EL (cell line): ENCODE measurements at regions not wholly inside any gene's neighbourhood (a gene's known extent, or its start where the extent isn't known, plus 50 kb on each side); places are given as distances from the start of the nearest gene placed in this dataset.

Experiments used
- DNase-seq: peaks from one replicate; pipeline ENCODE4 v3.0.0-alpha.2; 2016

DNA sequence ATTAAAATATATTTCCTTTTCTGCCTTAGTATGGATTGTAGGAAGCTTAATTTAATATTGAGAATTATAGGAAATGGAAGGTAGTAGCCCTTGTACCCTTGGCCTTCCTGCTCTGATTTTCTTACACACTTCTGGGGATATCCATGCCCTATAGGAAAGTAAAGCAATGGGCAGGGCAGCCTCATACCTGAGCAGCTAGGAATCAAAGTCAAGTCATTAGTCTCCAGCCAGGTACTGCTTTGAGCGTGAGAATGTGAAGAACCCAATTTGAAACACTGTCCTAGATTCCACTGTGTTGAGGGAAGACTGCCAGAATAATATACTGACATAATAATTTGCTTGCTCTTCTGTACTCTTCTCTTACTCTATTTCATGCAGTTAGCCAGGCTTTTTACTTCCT is 51.0 kb upstream of the L3MBTL3 start:
- DNase-seq, result no peak

DNA sequence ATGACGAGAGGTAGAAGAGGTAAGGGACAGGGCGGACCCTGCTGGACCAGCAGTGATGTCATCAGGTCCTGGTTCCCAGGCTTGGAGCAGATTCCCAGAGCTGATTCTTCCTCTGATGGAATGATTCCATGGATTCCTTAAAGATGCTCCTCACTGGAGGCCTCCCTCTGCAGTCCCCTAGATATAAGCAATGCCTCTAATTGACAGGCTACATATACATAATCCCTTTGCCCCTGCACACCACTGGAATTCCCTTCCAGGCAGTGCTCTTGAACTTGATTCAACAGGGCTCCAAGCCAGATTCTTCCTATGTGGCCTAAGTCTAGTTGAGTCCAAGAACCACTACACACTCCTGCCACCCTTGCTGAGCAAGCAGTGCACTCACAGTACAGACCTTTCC is 52.3 kb upstream of the L3MBTL3 start:
- peak; percentile 33 for DNase-seq

GRCh38 chr6:129965096-129965495 is 53.3 kb upstream of the L3MBTL3 start:
- no peak for DNase-seq

DNA sequence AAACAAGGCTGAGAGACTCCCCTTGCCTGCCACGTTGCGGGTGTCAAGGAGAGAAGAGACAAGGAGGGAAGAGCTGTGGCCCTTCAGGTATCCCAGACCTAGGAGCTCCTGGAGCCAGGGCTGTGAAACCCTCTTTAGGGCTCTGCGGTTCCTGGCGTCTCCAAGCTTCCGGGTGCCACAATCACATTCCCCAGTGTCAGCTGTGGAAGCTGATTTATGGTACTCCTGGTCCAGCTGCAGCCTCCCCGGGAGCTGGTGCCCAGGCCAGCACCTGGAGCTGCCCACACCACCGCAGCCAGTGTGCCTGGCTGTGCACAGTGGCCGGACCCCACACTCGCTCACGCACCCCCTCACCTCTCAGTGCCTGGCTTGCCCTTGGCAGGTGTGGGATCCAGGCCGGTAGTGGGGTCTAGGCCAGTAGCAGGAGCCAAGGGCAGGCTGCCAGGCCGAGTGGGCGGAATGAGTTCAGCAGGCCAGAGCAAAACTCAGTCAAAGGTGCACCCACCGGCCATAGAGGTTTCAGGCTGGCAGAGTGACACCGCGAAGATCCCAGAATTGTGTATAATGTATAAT is 58.9 kb upstream of the L3MBTL3 start:
- no peak for DNase-seq

GRCh38 chr6:129957941-129958898 is 60.2 kb upstream of the L3MBTL3 start:
- no peak for DNase-seq

- no peak for DNase-seq
Measured at GRCh38 chr6:129955584-129955983, 62.8 kb upstream of the L3MBTL3 start.

- no peak for DNase-seq
Measured at GRCh38 chr6:129954749-129955431, 63.5 kb upstream of the L3MBTL3 start.

GRCh38 chr6:129947797-129948196 is 70.6 kb upstream of the L3MBTL3 start:
- DNase-seq, result no peak

GRCh38 chr6:129946439-129947140 is 71.8 kb upstream of the L3MBTL3 start:
- DNase-seq, result no peak

GRCh38 chr6:129943637-129944271 is 74.6 kb upstream of the L3MBTL3 start:
- no peak for DNase-seq

- DNase-seq, result no peak
Measured at GRCh38 chr6:129940454-129941195, 77.8 kb upstream of the L3MBTL3 start.

GRCh38 chr6:129938249-129939020 is 77.3 kb upstream of the TMEM244 start:
- no peak for DNase-seq

- DNase-seq, result peak; percentile 82
Measured at GRCh38 chr6:129936329-129937165, 75.4 kb upstream of the TMEM244 start.

DNA sequence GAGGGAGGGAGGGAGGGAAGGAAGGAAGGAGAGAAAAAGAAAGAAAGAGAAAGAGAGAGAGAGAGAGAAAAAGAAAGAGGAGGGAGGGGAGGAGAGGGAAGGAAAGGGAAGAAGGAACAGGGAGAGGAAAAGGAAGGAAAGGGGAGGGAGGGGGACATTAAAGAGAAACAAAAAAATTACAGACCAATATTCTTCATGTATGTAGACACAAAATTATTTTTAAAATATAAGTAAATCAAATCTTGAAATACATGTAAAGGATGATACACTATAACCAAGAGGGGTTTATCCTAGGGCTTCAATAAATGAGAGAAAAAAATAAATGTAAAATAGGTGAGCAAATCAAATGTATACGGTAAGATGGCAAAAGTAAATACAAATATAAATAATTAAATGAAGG is 71.2 kb upstream of the TMEM244 start:
- DNase-seq, result no peak

GRCh38 chr6:129929433-129929832 is 68.3 kb upstream of the TMEM244 start:
- peak; percentile 70 for DNase-seq

DNA sequence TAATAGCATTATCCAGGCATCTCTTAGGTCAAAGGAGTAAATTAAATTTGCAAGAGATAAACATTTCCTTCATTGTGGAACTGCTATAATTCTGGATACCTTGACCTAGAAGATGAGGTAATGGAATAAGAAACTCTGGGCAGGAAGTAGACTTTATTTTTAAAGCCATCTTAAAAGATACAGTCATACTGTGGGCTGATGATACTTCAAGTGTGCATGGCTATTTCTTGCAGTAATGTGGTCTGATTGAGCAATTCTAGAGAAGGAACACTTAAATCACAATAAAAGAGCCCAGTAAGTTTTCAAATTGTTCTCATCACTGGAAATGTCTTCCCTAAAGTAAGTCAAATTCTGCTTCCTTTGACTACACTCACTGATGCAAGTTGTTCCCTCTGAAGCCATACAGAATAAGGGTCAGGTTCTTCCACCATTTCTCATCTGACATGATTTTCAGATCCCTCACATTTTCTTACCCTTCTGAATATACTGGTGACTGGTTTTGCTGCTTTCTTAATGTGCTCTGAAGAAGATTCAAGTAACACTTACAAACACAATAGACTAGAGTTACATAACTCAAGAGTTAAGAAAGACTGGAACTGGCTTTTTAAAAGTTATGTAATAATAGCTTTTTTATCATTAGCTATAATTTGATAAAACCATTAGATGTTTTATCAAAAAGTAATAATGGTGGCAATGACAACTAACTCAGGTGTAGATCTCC is 62.6 kb upstream of the TMEM244 start:
- peak; percentile 33 for DNase-seq

DNA sequence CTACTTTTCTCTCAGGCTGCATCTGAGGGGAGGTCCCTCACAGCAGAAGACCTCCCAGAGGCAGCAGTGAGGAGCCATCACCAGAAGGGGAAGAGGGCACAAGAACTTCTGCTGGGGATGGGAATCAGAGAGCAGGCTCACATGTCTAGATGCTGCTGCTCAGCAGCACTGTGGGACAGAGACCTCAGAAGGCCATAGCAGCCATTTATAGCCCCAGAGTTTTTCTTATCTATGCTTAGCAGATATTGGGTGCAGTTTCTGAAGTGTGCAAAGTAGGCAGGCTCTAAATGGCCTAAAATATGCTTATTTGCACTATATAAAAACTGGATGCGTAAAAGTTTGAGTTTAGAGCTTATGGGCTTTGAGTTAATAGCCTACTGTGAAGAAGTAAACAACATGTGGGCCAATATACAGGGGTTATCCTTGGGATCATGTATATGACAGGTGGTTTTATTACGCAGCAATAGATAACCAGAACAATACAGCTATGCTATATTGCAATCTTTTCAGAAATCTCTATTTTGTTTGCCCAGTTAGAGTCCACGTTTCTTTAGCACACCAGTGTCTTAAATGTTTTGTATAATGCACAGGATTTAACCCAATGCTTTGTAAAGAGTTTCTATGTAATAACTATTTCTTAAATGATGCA is 60.2 kb upstream of the TMEM244 start:
- no peak for DNase-seq

GRCh38 chr6:129920103-129920798 is 59.1 kb upstream of the TMEM244 start:
- DNase-seq, result peak; percentile 44
